ENCODE measurements at regions not wholly inside any gene's neighbourhood (a gene's known extent, or its start where the extent isn't known, plus 50 kb on each side); places are given as distances from the start of the nearest gene placed in this dataset.

DNA sequence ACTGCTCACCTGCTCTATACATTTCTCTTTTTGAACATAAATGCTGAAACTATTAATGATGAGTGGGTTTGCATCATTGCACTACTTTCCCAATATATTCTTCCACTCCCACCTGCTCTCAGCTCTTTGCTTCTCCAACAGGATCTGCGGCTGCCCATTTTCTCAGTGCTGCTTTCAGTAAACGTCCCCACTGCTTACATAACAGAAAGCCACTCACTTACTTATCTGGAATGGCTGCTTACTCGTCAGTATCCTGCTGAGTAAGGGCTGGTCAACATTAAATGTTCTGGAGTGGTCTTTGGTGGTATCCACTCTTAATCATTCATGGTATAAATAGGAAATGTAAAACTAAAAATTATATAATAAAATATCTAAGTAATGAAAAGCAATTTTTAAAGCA is 112.8 kb upstream of the HPF1 start:
- ATAC-seq (no peak), DNase-seq (no peak)
- Mint-ChIP-seq H3K36me3 (ENCODE audit: low read depth) (no peaks in the 10 kb centered on the region), H3K27ac (no peak overlapping the region), H3K4me1 (ENCODE audit: low read depth) (no peaks in the 10 kb centered on the region), H3K4me3 (no peak overlapping the region), H3K9me3 (ENCODE audit: insufficient read depth) (no peaks in the 10 kb centered on the region), H3K27me3 (ENCODE audit: low read depth) (no peaks in the 10 kb centered on the region)
- POLR2A ChIA-PET: no interaction called here
- CTCF ChIA-PET: no interaction called here

DNA sequence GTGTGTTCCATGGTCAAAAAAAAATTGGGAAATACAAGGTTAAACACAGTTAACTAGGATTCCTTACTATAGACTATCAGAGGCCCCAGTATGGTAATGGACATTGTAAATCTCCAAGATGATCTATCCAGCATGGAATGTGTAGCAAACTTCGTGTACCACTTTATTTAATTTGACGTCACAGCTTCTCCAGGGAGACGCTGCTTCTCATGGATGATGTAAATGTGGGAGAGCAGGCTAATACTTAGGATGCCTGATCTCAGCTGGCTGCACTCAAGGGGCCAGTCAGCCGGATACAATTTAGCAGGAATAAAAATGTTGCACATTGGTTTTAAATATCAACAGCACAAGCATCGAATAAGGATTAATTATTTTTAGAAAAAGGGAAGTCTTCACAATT is 111.7 kb upstream of the HPF1 start:
- DNase-seq (no peak), ATAC-seq (no peak)
- no peaks in the 10 kb centered on the region for H3K36me3 Mint-ChIP-seq (ENCODE audit: low read depth)
- POLR2A ChIA-PET: no interaction called here
- H3K27ac Mint-ChIP-seq: no peak overlapping the region
- no peaks in the 10 kb centered on the region for H3K27me3 Mint-ChIP-seq (ENCODE audit: low read depth)
- H3K4me1 Mint-ChIP-seq (ENCODE audit: low read depth): no peaks in the 10 kb centered on the region
- no peaks in the 10 kb centered on the region for H3K9me3 Mint-ChIP-seq (ENCODE audit: insufficient read depth)
- H3K4me3 Mint-ChIP-seq: no peak overlapping the region
- CTCF ChIA-PET: no interaction called here

DNA sequence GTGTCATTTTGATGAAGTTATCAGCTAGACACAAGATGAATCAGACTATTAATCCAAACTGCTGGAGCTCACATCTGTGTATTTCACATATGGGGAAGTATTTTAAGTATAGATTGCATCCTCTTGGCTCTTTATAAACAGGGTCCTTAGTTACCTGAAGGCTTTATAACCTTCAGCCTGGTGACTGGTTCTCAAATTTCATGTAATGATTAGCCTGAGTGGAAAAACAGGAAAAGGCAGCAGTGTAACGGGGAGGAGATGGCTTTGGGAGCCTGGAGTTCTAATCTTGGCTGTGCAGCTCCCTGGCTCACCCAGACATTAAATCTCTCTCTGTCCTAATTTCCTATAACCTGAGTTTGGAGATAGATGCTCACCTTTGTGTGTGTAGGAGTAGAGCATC is 103.8 kb upstream of the HPF1 start:
- H3K4me1 Mint-ChIP-seq (ENCODE audit: low read depth): no peaks in the 10 kb centered on the region
- H3K27ac Mint-ChIP-seq: no peak overlapping the region
- DNase-seq (no peak), ATAC-seq (no peak)
- CTCF ChIA-PET: no interaction called here
- no peaks in the 10 kb centered on the region for H3K36me3 Mint-ChIP-seq (ENCODE audit: low read depth)
- no peaks in the 10 kb centered on the region for H3K9me3 Mint-ChIP-seq (ENCODE audit: insufficient read depth)
- POLR2A ChIA-PET: no interaction called here
- peaks cover 8% of the 10 kb centered on the region for H3K27me3 Mint-ChIP-seq (ENCODE audit: low read depth)
- H3K4me3 Mint-ChIP-seq: no peak overlapping the region

DNA sequence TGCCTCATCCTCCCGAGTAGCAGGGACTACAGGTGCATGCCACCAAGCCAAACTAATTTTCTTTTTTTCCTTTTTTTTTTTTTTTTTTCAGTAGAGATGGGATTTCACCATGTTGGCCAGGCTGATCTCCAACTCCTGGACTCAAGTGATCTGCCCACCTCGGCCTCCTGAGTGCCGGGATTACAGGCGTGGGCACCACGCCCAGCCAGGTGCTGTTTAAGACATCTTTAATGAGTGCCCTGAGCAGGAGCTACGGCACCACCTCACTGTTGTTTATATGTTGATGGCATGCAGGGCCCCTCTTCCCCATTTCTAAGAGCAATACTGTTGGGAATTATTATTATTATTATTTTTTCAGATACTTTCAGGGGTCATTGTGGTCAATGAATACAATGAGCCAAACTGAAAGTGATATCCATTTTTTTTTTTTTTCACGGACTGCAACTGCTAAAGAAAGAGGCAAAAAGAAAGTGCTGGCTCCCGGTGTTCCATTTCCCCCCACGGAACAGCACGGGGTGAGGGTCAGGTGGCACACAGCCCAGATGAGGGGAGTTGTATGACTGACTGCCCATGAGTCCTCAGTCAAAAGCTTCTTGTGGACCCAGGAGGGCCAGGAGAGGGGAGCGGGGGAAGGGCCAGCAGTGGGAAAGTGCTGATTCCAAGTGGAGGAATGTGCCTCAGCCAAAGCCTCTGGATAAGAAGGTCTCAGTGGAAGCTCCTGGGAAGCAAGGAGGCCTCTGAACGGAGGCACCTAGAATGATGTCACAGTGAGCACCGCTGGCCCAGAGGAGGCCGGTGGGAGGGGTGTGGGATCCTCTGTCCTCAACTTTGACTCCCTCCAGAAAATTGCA is 101.8 kb upstream of the HPF1 start:
- no peaks in the 10 kb centered on the region for H3K4me1 Mint-ChIP-seq (ENCODE audit: low read depth)
- no peak for DNase-seq
- no peak overlapping the region for H3K4me3 Mint-ChIP-seq
- no peak overlapping the region for H3K27ac Mint-ChIP-seq
- no peak for ATAC-seq
- CTCF ChIA-PET: no interaction called here
- peaks cover 10% of the 10 kb centered on the region for H3K27me3 Mint-ChIP-seq (ENCODE audit: low read depth)
- POLR2A ChIA-PET: no interaction called here
- no peaks in the 10 kb centered on the region for H3K36me3 Mint-ChIP-seq (ENCODE audit: low read depth)
- H3K9me3 Mint-ChIP-seq (ENCODE audit: insufficient read depth): no peaks in the 10 kb centered on the region

DNA sequence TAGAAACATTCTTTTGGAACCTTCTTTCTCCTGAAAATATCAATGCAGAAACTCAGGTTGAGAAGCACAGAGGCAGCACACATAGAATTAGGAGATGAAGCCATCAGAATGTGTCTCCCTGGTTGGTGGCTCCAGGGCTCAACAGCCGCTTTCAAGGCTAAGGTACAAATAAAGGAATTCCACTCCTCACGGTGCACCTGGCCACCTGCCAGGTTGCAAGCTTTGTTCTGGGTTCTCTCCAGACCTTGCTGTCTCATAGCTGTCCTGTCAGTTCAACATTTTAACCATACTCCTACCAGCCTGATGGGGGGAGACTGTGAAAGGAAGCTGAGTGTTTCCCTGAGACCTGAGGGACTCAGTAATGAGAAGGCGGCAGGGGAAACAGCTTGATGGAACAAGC is 96.3 kb upstream of the HPF1 start:
- no peaks in the 10 kb centered on the region for H3K9me3 Mint-ChIP-seq (ENCODE audit: insufficient read depth)
- POLR2A ChIA-PET: no interaction called here
- DNase-seq (no peak), ATAC-seq (no peak)
- H3K27me3 Mint-ChIP-seq (ENCODE audit: low read depth): peaks cover 5% of the 10 kb centered on the region
- H3K4me1 Mint-ChIP-seq (ENCODE audit: low read depth): no peaks in the 10 kb centered on the region
- no peak overlapping the region for H3K27ac Mint-ChIP-seq
- no peak overlapping the region for H3K4me3 Mint-ChIP-seq
- CTCF ChIA-PET: no interaction called here
- no peaks in the 10 kb centered on the region for H3K36me3 Mint-ChIP-seq (ENCODE audit: low read depth)

DNA sequence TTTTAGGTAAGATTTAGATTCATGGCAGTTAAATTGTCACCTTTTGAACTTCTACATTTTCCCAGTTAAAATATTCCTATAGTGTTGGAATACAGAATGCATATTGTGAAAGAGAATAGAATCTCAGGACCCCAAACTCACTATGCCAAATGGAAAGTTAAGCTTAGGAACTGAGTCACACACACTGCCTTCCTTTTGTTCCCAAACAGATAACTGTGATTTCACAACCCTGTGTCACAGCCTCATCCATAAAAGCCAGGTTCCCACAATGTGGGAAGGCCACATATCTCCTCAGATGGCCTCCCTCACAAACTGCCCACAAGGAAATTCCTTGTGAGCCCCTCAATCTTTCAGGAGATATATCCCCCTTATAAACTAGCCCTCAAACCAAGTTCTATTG is 94.7 kb upstream of the HPF1 start:
- Mint-ChIP-seq H3K9me3 (ENCODE audit: insufficient read depth) (no peaks in the 10 kb centered on the region), H3K4me3 (no peak overlapping the region), H3K27me3 (ENCODE audit: low read depth) (peaks cover 5% of the 10 kb centered on the region), H3K36me3 (ENCODE audit: low read depth) (no peaks in the 10 kb centered on the region), H3K4me1 (ENCODE audit: low read depth) (no peaks in the 10 kb centered on the region), H3K27ac (no peak overlapping the region)
- CTCF ChIA-PET: no interaction called here
- no peak for DNase-seq
- POLR2A ChIA-PET: no interaction called here
- ATAC-seq: no peak

DNA sequence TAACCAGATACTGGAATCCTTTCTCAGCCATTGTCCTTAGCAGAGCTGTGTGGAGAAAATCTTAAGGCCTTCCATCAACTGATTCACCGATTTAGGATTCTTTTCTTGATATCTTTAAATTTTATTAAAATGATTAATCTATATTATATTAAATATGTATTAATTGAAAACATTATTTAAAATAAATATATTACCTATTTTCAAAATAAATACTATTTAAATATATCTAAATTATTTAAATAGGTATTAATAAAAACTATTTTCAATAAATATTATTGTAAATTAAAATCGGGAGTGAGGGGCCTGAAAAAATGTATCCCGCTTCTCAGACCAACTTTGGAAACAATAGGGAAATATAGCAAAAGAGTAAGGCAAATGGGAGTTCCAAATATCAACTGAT is 94.0 kb upstream of the HPF1 start:
- CTCF ChIA-PET: no interaction called here
- POLR2A ChIA-PET: no interaction called here
- Mint-ChIP-seq H3K27me3 (ENCODE audit: low read depth) (peaks cover 4% of the 10 kb centered on the region), H3K4me3 (no peak overlapping the region), H3K36me3 (ENCODE audit: low read depth) (no peaks in the 10 kb centered on the region), H3K4me1 (ENCODE audit: low read depth) (no peaks in the 10 kb centered on the region), H3K27ac (no peak overlapping the region), H3K9me3 (ENCODE audit: insufficient read depth) (no peaks in the 10 kb centered on the region)
- ATAC-seq (no peak), DNase-seq (no peak)

DNA sequence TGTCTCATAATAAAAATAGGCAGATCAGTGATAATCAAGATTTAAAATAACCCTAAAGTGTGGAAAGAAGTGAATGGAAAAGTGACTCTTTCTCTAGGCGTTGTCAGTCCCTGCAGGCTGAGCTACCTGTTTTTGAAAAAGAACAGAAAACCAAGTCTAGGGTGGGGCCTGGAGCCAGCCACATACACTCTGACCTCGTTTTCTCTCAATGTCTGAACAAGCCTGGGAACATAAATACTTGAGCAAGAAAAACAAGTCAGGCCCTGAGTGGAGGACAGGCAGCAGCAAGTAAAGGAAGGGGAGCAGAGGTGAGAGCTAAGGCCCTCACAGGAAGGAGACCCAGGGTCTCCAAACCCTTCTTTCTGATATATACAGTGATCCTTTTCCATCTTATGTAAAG is 91.7 kb upstream of the HPF1 start:
- H3K4me3 Mint-ChIP-seq: no peak overlapping the region
- ChIA-PET POLR2A (no interaction called here), CTCF (no interaction called here)
- H3K4me1 Mint-ChIP-seq (ENCODE audit: low read depth): no peaks in the 10 kb centered on the region
- H3K27me3 Mint-ChIP-seq (ENCODE audit: low read depth): no peaks in the 10 kb centered on the region
- H3K9me3 Mint-ChIP-seq (ENCODE audit: insufficient read depth): no peaks in the 10 kb centered on the region
- no peak overlapping the region for H3K27ac Mint-ChIP-seq
- H3K36me3 Mint-ChIP-seq (ENCODE audit: low read depth): no peaks in the 10 kb centered on the region
- no peak for ATAC-seq
- DNase-seq: no peak

DNA sequence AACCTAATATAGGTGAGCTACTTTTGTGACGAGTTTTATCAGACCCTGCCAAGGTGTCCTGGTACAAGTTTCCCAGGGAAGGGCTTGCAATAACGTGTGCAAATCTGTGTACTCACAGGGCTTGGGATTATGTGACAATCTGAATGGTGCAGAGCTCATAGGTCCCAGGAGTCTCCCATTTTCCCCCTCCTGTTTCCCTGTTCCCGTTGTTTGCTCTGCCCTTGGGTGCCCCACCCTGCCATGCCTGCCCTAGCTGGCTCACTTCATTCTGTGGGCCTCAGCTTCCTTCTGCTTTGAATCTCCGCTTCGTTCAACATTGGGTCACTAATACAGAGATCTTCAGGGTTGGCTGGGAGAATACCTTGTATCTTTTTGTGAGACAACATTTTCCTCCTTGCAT is 90.3 kb upstream of the HPF1 start:
- CTCF ChIA-PET: interaction anchor here (1.3 kb wide), 1 partner anchor 37 kb away, joined by 3 read pairs; no protein-coding TSS in a partner anchor
- Mint-ChIP-seq H3K27me3 (ENCODE audit: low read depth) (no peaks in the 10 kb centered on the region), H3K4me3 (no peak overlapping the region), H3K9me3 (ENCODE audit: insufficient read depth) (no peaks in the 10 kb centered on the region), H3K36me3 (ENCODE audit: low read depth) (no peaks in the 10 kb centered on the region), H3K4me1 (ENCODE audit: low read depth) (no peaks in the 10 kb centered on the region), H3K27ac (no peak overlapping the region)
- POLR2A ChIA-PET: no interaction called here
- no peak for DNase-seq
- ATAC-seq: no peak

DNA sequence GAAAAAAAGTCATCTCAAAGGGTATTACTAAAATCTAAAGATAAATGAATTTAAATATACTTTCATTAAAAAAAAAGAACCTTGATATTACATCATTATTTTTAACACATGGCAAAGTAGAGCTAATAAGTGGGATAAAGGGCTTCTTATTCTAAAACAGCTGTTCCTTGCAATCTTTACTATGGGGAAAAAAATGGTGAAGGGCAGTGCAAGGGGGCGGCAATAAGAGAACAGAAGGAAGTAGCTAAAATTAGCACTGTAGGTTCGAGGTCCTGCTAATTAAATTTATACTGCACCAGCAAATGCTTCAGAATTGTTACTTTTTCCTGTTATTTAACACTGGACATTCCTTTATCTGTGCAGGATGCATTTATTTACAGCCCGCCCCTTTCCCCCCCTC is 89.4 kb upstream of the HPF1 start:
- no peaks in the 10 kb centered on the region for H3K36me3 Mint-ChIP-seq (ENCODE audit: low read depth)
- H3K4me3 Mint-ChIP-seq: no peak overlapping the region
- no peak for DNase-seq
- H3K9me3 Mint-ChIP-seq (ENCODE audit: insufficient read depth): no peaks in the 10 kb centered on the region
- H3K27me3 Mint-ChIP-seq (ENCODE audit: low read depth): no peaks in the 10 kb centered on the region
- no peaks in the 10 kb centered on the region for H3K4me1 Mint-ChIP-seq (ENCODE audit: low read depth)
- no peak overlapping the region for H3K27ac Mint-ChIP-seq
- no peak for ATAC-seq
- ChIA-PET CTCF (interaction anchor here (1.3 kb wide), 1 partner anchor 37 kb away, joined by 3 read pairs; no protein-coding TSS in a partner anchor), POLR2A (no interaction called here)

DNA sequence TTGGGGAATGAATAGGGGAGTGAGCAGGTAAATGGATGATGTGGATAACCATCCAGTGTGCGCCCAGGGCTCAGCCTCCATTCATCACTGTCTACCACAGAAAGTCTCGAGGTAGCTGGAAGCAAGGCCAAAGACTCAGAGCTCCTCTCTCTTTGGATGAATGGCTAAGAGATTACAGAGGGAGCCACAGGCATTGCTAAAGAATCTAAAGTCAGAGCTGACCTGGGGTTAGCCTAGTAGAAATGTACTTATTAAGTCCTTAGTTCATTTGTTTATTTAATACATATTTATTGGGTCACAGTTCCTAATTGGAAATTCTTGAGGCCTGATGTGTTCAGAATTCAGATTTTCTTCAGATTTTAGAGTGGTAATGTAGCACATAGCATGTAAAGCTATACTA is 88.7 kb upstream of the HPF1 start:
- Mint-ChIP-seq H3K9me3 (ENCODE audit: insufficient read depth) (no peaks in the 10 kb centered on the region), H3K27me3 (ENCODE audit: low read depth) (no peaks in the 10 kb centered on the region), H3K27ac (no peak overlapping the region), H3K4me3 (no peak overlapping the region), H3K4me1 (ENCODE audit: low read depth) (no peaks in the 10 kb centered on the region), H3K36me3 (ENCODE audit: low read depth) (no peaks in the 10 kb centered on the region)
- ChIA-PET CTCF (no interaction called here), POLR2A (no interaction called here)
- ATAC-seq (no peak), DNase-seq (no peak)

DNA sequence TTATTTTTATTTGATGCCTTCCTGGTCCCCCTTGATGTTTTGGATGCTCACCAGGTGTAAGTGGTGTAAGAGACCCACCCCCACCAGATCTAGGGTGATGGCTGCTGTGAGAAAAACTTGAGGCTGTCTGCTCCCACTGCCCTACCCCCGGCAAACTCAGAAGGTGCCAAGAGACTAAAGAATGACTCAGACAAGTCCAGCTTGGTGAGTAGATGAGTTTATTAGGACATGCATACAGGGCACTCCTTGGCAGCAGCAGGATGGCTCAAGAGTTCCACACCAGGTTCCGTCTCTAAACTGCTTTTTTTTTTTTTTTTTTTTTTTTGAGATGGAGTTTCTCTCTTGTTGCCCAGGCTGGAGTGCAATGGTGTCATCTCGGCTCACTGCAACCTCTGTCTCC is 84.0 kb upstream of the HPF1 start:
- Mint-ChIP-seq H3K4me1 (ENCODE audit: low read depth) (no peaks in the 10 kb centered on the region), H3K27ac (no peak overlapping the region), H3K4me3 (no peak overlapping the region), H3K27me3 (ENCODE audit: low read depth) (no peaks in the 10 kb centered on the region), H3K36me3 (ENCODE audit: low read depth) (no peaks in the 10 kb centered on the region), H3K9me3 (ENCODE audit: insufficient read depth) (no peaks in the 10 kb centered on the region)
- POLR2A ChIA-PET: no interaction called here
- ATAC-seq (no peak), DNase-seq (no peak)
- CTCF ChIA-PET: no interaction called here

DNA sequence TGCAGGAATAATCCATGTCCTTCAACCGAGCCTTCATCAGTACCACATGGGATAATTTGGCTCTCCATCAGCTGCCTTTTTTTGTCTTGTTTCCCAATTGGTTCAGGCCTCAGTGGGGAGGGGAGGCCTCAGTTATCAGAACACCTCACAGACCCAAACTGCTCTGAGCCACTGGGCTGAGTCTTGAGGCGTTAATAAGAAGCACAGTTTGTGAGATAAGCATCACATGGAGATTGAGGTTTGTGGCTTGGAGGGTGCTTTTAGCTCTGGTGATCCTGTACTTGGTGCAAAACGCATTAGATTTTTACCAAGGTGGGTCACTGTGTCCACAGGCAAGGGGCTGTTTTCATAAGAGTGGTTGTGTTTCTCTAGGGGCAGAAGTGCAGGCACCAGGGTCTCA is 82.8 kb upstream of the HPF1 start:
- no peak overlapping the region for H3K4me3 Mint-ChIP-seq
- DNase-seq (no peak), ATAC-seq (no peak)
- H3K27me3 Mint-ChIP-seq (ENCODE audit: low read depth): no peaks in the 10 kb centered on the region
- POLR2A ChIA-PET: no interaction called here
- CTCF ChIA-PET: no interaction called here
- H3K9me3 Mint-ChIP-seq (ENCODE audit: insufficient read depth): no peaks in the 10 kb centered on the region
- H3K27ac Mint-ChIP-seq: no peak overlapping the region
- H3K36me3 Mint-ChIP-seq (ENCODE audit: low read depth): no peaks in the 10 kb centered on the region
- H3K4me1 Mint-ChIP-seq (ENCODE audit: low read depth): no peaks in the 10 kb centered on the region

Data from activated CD8-positive, alpha-beta T cell treated with anti-CD3 and anti-CD28 coated beads, Interleukin-2, amount 10 ng/mL, durations not matched to agents 7 days and 5 days (primary cell).